Neutrophil (primary cell): ENCODE measurements at regions not wholly inside any gene's neighbourhood (a gene's known extent, or its start where the extent isn't known, plus 50 kb on each side); places are given as distances from the start of the nearest gene placed in this dataset.

Experiments used
- H3K27ac ChIP-seq: fragments of 200-600 bp; sonication (generic); 2 replicates; pipeline ENCODE4 v1.5.1; 2016; ENCODE audit warnings: mild to moderate bottlenecking, moderate library complexity
- H3K27me3 ChIP-seq: fragments of 200-600 bp; sonication (generic); 2 replicates; pipeline ENCODE4 v1.6.0; 2016; ENCODE audit warnings: mild to moderate bottlenecking
- H3K36me3 ChIP-seq: fragments of 200-600 bp; sonication (generic); 2 replicates; pipeline ENCODE4 v1.5.1; 2017
- H3K4me1 ChIP-seq, 2 experiments: fragments of 200-600 bp in 1 of 2; sonication (generic) in 1 of 2; 1 replicate in 1 of 2; 2 replicates in 1 of 2; pipeline versions ENCODE4 v1.5.1 to v1.6.1; 2013 to 2016; ENCODE audit warnings: low read depth in 1 of 2, low read length in 1 of 2, mild to moderate bottlenecking in 1 of 2, moderate library complexity in 1 of 2; ENCODE audit not compliant: control insufficient read depth in 1 of 2, insufficient read depth in 1 of 2
- H3K4me3 ChIP-seq, 2 experiments: fragments of 200-600 bp in 1 of 2; sonication (generic) in 1 of 2; 1 replicate in 1 of 2; 2 replicates in 1 of 2; pipeline ENCODE4 v1.5.1; 2013 to 2016; ENCODE audit warnings: low read depth in 1 of 2, low read length in 1 of 2, mild to moderate bottlenecking in 1 of 2, moderate library complexity in 1 of 2
- H3K9me3 ChIP-seq: fragments of 200-600 bp; sonication (generic); 2 replicates; pipeline ENCODE4 v1.5.1; 2016
- TF ChIP-seq, protein P1 (sequence below): fragments of 200-600 bp; sonication (generic); IDR thresholded peaks from 2 replicates; pipeline ENCODE4 v1.5.1; 2016; ENCODE audit warnings: antibody characterized with exemption

GRCh38 chr2:11922294-11922693 lies 175.9 kb downstream of the LPIN1 start:
- H3K9me3 ChIP-seq: no peaks in the 10 kb centered on the region
- TF ChIP-seq, protein P1, sequence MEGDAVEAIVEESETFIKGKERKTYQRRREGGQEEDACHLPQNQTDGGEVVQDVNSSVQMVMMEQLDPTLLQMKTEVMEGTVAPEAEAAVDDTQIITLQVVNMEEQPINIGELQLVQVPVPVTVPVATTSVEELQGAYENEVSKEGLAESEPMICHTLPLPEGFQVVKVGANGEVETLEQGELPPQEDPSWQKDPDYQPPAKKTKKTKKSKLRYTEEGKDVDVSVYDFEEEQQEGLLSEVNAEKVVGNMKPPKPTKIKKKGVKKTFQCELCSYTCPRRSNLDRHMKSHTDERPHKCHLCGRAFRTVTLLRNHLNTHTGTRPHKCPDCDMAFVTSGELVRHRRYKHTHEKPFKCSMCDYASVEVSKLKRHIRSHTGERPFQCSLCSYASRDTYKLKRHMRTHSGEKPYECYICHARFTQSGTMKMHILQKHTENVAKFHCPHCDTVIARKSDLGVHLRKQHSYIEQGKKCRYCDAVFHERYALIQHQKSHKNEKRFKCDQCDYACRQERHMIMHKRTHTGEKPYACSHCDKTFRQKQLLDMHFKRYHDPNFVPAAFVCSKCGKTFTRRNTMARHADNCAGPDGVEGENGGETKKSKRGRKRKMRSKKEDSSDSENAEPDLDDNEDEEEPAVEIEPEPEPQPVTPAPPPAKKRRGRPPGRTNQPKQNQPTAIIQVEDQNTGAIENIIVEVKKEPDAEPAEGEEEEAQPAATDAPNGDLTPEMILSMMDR: no peak
- peaks cover 10 to 14% of the 10 kb centered on the region in 2 experiments for H3K4me1 ChIP-seq
- no peak overlapping the region for H3K4me3 ChIP-seq
- no peaks in the 10 kb centered on the region for H3K27me3 ChIP-seq
- H3K27ac ChIP-seq: no peak overlapping the region
- no peaks in the 10 kb centered on the region for H3K36me3 ChIP-seq

DNA sequence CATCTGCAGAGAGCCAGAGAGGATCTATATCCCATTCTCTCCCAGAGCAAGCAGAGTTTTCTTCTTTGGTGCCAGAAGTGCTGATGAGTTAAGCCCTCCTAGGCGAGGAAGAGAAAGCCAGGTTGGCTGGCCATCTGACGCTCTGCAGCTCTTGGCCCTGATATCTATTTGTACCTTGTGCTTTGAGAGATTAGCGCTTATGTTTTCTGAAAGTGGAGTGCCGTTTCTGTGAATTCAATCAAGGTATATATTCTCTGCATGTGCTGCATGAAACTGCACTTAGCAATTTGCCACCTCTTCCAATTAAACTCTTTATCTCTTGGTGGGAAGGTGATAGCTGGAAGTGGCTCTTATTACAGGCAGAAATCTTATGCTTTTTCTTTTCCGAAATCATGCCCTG lies 177.5 kb downstream of the LPIN1 start:
- Histone ChIP-seq H3K27ac (no peak overlapping the region), H3K4me1 (peaks cover 9 to 14% of the 10 kb centered on the region in 2 experiments), H3K27me3 (no peaks in the 10 kb centered on the region), H3K4me3 (no peak overlapping the region), H3K9me3 (no peaks in the 10 kb centered on the region), H3K36me3 (no peaks in the 10 kb centered on the region)
- TF ChIP-seq, protein P1: no peak

- TF ChIP-seq, protein P1: no peak
- Histone ChIP-seq H3K27ac (no peak overlapping the region), H3K27me3 (no peaks in the 10 kb centered on the region), H3K4me1 (peaks cover 8 to 11% of the 10 kb centered on the region in 2 experiments), H3K4me3 (no peak overlapping the region), H3K9me3 (no peaks in the 10 kb centered on the region), H3K36me3 (no peaks in the 10 kb centered on the region)
Observed at GRCh38 chr2:11925295-11926066, 179.0 kb downstream of the LPIN1 start.

DNA sequence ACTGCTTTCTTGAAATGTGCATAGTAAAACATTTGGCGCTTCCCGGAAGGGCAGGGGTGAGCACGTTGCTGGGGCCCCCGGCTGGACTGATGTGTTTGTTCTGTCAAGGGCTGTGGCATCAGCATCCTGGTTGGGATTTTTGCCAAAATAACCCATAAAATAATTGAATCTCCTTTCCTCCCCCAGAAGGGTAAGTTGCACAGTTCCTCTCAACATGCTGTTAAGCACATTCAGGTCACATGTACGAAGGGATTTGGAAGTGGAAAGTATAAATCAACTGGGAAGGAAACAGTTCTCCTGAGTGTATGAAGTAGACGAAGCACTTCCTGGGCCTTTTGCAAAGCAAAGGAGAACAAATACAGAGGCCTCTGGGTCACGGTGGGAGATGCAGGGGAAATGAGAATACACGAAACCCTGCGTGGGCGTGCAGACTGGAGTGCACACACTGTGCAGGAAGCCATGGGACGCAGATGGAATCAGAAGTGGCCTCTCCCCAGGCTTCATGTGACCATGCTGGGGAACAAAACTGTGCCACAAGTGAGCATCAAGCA lies 183.9 kb downstream of the LPIN1 start:
- Histone ChIP-seq H3K4me1 (no peaks in the 10 kb centered on the region), H3K27ac (no peak overlapping the region), H3K9me3 (no peaks in the 10 kb centered on the region), H3K27me3 (no peaks in the 10 kb centered on the region), H3K4me3 (no peak overlapping the region), H3K36me3 (no peaks in the 10 kb centered on the region)
- TF ChIP-seq, protein P1: no peak

DNA sequence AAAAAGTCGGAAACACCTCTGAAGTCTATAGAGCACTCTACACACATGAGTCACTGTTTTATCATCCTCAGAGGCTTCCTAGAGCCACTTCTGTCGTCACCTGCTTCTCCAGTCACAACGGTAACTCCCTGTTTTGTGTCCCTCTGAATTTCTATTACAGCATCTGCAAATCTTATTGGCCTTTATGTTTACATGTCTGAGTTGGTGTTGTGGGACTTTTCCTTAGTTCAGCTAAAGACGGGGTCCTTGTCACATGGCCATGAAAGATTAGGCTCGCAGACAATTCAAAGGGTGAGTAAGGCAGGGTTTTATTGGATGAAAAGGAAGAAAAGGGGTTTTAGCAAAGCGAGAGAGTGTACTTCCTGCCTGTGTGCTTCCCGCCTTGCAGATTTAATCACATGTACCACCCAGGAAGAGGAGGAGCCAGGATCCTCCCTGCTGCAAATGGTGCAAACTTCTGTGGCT lies 185.6 kb downstream of the LPIN1 start:
- Histone ChIP-seq H3K4me1 (no peaks in the 10 kb centered on the region), H3K36me3 (no peaks in the 10 kb centered on the region), H3K4me3 (no peak overlapping the region), H3K27ac (no peak overlapping the region), H3K9me3 (no peaks in the 10 kb centered on the region), H3K27me3 (no peaks in the 10 kb centered on the region)
- TF ChIP-seq, protein P1: no peak
